Lower lobe of right lung (tissue), 2 donors: ENCODE measurements at regions not wholly inside any gene's neighbourhood (a gene's known extent, or its start where the extent isn't known, plus 50 kb on each side); places are given as distances from the start of the nearest gene placed in this dataset.

Experiments used
- ATAC-seq, 2 donors: fragments of 200-7000 bp; cut with Tn5 transposase; one replicate each; pipeline ENCODE4 v1.9.1; 2020 to 2022; ENCODE audit warnings: mild to moderate bottlenecking in 2 of 2, moderate library complexity in 2 of 2
- DNase-seq: peaks from one replicate; pipeline ENCODE4 v3.0.0-alpha.2; 2020
- H3K27ac ChIP-seq: fragments of 200-600 bp; one replicate; pipeline ENCODE4 v1.8.0; 2022
- H3K27me3 ChIP-seq: fragments of 200-600 bp; one replicate; pipeline ENCODE4 v1.8.0; 2022; ENCODE audit warnings: low read depth
- H3K36me3 ChIP-seq: fragments of 200-600 bp; one replicate; pipeline ENCODE4 v1.8.0; 2022; ENCODE audit warnings: mild to moderate bottlenecking
- H3K4me1 ChIP-seq: fragments of 200-600 bp; one replicate; pipeline ENCODE4 v1.8.0; 2022
- H3K4me3 ChIP-seq: fragments of 200-600 bp; one replicate; pipeline ENCODE4 v1.8.0; 2022; ENCODE audit warnings: mild to moderate bottlenecking
- H3K9me3 ChIP-seq: fragments of 200-600 bp; one replicate; pipeline ENCODE4 v1.8.0; 2022
- intact Hi-C: fragments of 100-400 bp; cut with DNase I; formaldehyde crosslinking; loops from one replicate; pipeline ENCODE4 v1.11.0; 2022
- TF ChIP-seq, protein P1 (sequence below): fragments of 200-600 bp; IDR thresholded peaks from one replicate; pipeline ENCODE4 v1.8.0; 2022; ENCODE audit warnings: antibody characterized with exemption, mild to moderate bottlenecking
- donor health status: DM: no; HTN: yes; CAD: no; lungs with severe emphysema.

DNA sequence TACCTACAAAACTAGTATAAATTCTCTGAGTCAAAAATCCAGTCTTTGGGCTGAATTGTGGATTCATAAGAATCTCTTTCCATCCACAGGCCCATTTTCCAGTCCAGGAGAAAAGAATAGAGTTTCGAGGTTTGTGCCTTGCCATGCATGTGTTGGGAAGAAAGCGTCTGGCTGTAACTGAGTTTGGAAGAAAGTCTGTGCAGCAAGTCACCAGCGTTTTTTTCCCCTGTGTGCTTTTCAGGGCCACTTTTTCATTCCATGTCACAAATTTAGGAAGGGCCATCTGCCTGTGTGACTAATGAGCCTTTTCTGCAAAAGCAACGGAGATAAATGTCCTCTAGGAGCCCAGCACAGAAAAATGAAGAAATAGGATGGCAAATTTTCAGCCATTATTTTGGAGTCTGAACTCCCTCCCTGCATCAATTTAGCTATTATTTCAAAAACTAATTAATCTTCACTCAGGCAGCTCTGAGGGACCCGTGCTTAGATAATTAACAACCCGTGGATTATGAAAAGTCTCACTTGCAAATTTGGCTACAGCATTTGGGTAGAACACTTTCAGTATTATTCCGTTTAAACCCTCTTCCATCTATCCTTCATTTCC, 261.5 kb downstream of the SUDS3 start:
- TF ChIP-seq, protein P1, sequence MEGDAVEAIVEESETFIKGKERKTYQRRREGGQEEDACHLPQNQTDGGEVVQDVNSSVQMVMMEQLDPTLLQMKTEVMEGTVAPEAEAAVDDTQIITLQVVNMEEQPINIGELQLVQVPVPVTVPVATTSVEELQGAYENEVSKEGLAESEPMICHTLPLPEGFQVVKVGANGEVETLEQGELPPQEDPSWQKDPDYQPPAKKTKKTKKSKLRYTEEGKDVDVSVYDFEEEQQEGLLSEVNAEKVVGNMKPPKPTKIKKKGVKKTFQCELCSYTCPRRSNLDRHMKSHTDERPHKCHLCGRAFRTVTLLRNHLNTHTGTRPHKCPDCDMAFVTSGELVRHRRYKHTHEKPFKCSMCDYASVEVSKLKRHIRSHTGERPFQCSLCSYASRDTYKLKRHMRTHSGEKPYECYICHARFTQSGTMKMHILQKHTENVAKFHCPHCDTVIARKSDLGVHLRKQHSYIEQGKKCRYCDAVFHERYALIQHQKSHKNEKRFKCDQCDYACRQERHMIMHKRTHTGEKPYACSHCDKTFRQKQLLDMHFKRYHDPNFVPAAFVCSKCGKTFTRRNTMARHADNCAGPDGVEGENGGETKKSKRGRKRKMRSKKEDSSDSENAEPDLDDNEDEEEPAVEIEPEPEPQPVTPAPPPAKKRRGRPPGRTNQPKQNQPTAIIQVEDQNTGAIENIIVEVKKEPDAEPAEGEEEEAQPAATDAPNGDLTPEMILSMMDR = no peak
- Histone ChIP-seq H3K4me1 (no peaks in the 10 kb centered on the region), H3K27ac (no peak overlapping the region), H3K4me3 (no peak overlapping the region), H3K36me3 (no peaks in the 10 kb centered on the region), H3K9me3 (no peaks in the 10 kb centered on the region), H3K27me3 (peaks cover 5% of the 10 kb centered on the region)
- intact Hi-C loops = no loop called here
- no peak for ATAC-seq
- DNase-seq = no peak

DNA sequence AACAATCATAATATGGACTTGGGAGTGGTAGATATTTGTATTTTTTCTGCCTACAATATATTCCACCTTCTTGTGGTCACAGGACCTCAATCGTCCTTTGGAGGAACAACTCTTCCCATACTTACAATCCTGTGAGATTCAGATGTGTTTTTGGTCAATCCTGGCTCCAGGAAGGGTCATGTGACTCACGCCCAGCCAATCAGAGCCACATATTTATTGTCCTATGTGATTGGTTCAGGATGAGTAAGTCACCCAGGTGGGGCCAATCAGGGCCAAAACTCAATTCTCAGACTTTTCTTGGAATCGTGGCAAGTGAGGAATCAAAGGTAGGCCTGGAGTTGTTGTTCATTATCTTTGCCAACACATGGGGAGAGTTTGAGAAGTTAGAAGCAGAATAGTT, 264.9 kb downstream of the SUDS3 start:
- ATAC-seq (no peak), DNase-seq (no peak)
- Histone ChIP-seq H3K4me3 (no peak overlapping the region), H3K9me3 (no peaks in the 10 kb centered on the region), H3K27ac (no peak overlapping the region), H3K36me3 (no peaks in the 10 kb centered on the region), H3K27me3 (peaks cover 5% of the 10 kb centered on the region), H3K4me1 (no peaks in the 10 kb centered on the region)
- intact Hi-C loops = no loop called here
- TF ChIP-seq, protein P1 = no peak

DNA sequence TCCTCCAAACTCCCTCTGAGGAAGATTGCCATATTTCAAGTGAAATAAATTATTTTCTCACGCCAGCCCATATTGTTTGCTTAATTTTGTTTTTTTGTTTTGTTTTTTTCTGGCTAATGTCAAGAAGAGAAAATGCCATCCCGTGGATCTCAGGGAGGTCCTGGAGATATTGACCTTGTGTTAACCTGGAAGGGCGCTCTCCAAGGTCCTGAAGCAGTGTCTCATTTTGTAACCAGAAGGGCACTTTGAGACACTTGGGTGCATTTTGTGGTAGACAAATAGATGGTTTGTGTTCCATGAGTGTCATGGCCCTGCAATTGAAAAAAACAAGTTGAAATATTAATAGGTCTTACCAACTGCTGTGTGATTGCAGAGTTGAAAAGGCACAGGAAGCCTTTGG, 268.9 kb downstream of the SUDS3 start:
- no peak overlapping the region for H3K4me3 ChIP-seq
- ATAC-seq (no peak), DNase-seq (no peak)
- peaks cover 5% of the 10 kb centered on the region for H3K27me3 ChIP-seq
- no peak overlapping the region for H3K27ac ChIP-seq
- H3K9me3 ChIP-seq = no peaks in the 10 kb centered on the region
- TF ChIP-seq, protein P1 = no peak
- H3K36me3 ChIP-seq = no peaks in the 10 kb centered on the region
- no peaks in the 10 kb centered on the region for H3K4me1 ChIP-seq
- intact Hi-C loops = no loop called here

DNA sequence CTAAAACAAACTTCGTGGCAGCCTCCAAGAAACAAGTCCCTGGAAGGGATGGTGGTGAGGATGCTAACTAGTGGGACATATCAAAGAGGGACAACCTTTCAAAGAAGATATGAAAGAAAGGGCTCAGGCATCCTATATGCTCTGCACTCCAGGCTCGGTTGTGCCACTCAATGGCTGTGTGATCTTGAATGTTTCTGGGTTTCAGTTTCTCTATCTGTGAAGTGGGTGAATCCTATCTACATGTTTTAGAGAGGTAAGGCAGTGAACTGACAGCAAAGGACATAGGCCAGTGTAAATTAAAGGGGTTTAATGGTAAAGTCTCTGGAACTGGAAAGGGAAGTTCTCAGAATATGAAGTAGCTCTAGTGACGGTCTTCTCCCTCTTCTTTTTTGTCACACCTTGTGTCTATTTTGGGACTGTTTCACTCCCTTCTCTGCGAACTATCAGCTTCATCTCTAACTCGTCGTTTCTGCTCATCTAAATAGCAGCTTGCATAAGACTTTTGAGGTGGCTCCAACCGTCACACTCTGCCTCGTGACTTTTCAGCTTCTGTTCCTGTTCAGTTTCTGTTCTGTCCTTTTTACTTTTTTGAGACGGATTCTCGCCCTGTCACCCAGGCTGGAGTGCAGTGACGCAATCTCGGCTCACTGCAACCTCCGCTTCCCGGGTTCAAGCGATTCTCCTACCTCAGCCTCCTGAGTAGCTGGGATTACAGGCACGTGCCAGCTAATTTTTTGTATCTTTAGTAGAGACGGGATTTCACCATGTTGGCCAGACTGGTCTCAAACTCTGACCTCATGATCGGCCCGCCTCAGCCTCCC, 273.6 kb downstream of the SUDS3 start:
- no peaks in the 10 kb centered on the region for H3K27me3 ChIP-seq
- H3K4me1 ChIP-seq = no peaks in the 10 kb centered on the region
- H3K27ac ChIP-seq = no peak overlapping the region
- intact Hi-C loops = no loop called here
- H3K36me3 ChIP-seq = no peaks in the 10 kb centered on the region
- H3K9me3 ChIP-seq = no peaks in the 10 kb centered on the region
- DNase-seq (no peak), ATAC-seq (no peak)
- no peak overlapping the region for H3K4me3 ChIP-seq
- TF ChIP-seq, protein P1 = no peak

DNA sequence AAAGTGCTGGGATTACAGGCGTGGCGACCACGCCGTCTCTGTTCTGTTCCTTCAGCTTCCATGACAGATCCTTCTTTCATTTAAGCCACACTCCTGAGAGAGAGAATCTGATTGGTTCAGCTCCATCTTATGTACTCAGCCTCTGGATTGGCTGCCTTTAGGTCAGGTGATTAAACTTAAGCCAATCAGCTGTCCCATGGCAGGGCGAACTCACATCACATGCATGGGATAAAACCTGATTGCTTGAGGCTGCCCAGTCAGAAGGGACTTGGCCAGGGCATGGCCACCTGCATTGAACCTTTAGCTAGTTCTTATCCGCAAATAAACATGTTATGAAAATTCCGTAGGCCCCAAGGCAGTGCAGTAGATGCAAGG, 274.2 kb downstream of the SUDS3 start:
- Histone ChIP-seq H3K27ac (no peak overlapping the region), H3K4me3 (no peak overlapping the region), H3K4me1 (no peaks in the 10 kb centered on the region), H3K27me3 (no peaks in the 10 kb centered on the region), H3K36me3 (no peaks in the 10 kb centered on the region), H3K9me3 (no peaks in the 10 kb centered on the region)
- DNase-seq (no peak), ATAC-seq (no peak)
- intact Hi-C loops = no loop called here
- TF ChIP-seq, protein P1 = no peak
